ENCODE measurements at regions not wholly inside any gene's neighbourhood (a gene's known extent, or its start where the extent isn't known, plus 50 kb on each side); places are given as distances from the start of the nearest gene placed in this dataset.
"Not testable (repeated sequence)": the region's sequence is repeated elsewhere in the genome, so short reads cannot be mapped to it uniquely, and the experiment has no call there.

DNA sequence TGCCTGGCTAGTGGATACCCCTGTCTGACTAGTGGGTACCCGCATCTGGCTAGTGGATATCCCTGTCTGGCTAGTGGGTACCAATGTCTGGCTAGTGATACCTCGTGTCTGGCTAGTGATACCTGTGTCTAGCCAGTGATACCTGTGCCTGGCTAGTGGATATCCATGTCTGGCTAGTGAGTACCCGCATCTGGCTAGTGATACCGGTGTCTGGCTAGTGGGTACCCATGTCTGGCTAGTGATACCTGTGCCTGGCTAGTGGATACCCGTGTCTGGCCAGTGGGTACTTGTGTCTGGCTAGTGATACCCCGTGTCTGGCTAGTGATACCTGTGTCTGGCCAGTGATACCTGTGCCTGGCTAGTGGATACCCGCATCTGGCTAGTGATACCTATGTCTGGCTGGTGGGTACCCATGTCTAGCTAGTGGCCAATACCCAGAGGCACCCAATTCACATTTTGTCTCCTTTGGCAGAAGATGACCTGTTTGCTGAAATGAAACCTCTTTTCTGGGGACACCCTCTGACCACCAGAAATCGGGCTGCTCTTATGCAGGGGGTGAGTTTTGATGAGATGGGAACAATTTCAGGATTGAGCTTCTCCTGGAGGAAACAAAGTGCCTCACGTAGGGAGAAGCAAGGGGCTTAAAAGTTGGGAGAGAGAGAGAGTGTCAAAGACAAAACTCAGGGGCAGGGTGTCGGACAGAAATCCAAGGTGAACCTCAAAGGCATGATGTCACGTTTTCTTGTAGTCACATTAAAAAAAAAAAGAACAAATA lies 63.4 kb downstream of the SMIM38 start:
- no peak for FAIRE-seq
- no peak for DNase-seq (ENCODE audit: insufficient read length, low spot score)

DNA sequence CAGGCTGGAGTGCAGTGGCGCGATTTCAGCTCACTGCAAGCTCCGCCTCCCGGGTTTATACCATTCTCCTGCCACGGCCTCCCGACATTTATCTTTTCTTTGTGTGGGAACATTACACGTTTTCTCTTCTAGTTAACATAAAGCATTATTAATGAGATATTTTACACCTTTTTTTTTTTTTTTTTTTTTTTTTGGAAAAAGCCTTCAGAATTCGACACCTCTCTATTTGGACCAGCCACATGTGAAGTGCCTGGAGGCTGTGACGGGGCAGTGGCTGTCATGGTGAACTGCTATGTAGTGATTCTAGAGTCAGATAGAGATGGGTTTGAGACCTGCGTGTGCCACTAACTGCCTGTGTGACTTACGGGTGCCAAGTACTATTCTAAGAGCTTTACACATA lies 64.3 kb downstream of the SMIM38 start:
- no peak for DNase-seq (ENCODE audit: insufficient read length, low spot score)
- no peak for FAIRE-seq

DNA sequence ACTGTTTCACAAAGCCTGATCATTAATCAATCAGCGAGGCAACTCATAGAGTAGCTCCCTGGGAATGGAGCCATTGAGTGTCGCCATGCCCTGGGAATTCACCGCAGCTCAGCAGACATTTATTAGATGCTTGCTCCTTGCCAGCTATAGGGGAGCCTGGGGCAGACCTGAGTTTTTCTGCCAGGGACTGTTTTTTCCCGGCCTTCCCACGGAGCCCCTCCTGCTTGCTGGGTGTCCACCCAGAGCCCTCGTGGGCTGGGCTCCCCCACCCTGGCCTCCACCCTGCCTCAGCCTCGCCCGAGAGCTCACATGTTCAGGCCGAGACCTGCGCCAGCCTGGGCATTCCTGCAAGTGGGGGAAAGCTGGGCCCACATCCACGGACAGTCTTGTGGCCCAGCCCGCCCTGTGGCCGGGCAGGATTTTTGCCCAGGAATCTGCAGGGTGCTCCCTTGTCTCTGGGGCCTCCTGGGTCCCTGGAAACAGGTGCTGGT lies 64.9 kb downstream of the SMIM38 start:
- FAIRE-seq = no peak
- no peak for DNase-seq (ENCODE audit: insufficient read length, low spot score)

- DNase-seq (ENCODE audit: insufficient read length, low spot score) = no peak
- FAIRE-seq = no peak
These were observed 65.4 kb downstream of the SMIM38 start for GRCh38 chr11:69221086-69221485.

GRCh38 chr11:69221636-69222035 lies 65.9 kb downstream of the SMIM38 start:
- FAIRE-seq; DNase-seq (ENCODE audit: insufficient read length, low spot score): not testable (repeated sequence)

GRCh38 chr11:69227271-69227670 lies 66.7 kb upstream of the MYEOV start:
- DNase-seq (ENCODE audit: insufficient read length, low spot score) (no peak), FAIRE-seq (no peak)

DNA sequence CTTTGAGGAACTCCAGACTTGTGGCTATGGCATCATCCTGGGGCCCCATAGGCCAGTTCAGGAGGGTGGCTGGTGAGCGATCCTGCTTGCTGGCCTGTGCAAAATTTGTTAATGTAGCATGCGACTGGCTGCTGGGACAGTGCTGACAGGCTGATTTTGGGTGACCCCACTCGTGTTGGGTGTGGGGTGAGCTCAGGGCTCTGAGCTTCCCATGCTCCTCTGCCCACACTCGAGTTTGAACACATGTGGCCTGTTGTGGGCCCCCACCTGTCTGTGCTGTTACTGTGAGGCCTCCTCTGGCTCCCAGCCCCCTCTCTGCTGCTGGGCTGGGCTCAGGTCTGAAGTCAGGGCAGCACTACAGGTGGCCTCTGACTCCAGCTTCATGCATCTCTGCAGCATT lies 64.4 kb upstream of the MYEOV start:
- no peak for DNase-seq (ENCODE audit: insufficient read length, low spot score)
- no peak for FAIRE-seq

DNA sequence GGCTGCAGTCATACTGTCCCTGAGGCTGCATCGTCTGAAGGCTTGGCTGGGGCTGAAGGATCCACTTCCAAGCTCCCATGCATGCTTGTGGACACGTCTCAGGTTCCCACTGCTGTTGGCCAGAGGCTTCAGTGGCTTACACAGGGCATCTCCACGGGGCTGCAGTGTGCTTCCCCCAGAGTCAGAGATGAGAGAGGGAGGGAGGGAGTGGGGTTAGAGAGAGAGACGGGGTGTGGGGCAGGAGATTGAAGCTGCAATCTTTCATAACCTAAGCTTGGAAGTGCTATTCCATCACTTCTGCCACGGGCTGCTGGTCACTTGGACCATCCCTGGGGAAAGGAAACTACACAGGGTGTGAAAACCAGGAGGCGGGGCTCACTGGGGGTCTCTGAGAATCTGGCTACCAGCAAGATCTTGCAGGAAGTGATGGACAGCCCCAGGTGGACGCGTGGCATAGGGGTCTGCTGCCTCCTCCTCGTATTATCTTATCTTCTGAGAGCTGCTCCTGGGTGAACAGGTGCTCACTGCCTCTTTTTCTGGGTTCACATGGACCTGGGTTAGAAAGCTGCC lies 63.0 kb upstream of the MYEOV start:
- DNase-seq (ENCODE audit: insufficient read length, low spot score) = no peak
- FAIRE-seq = no peak

DNA sequence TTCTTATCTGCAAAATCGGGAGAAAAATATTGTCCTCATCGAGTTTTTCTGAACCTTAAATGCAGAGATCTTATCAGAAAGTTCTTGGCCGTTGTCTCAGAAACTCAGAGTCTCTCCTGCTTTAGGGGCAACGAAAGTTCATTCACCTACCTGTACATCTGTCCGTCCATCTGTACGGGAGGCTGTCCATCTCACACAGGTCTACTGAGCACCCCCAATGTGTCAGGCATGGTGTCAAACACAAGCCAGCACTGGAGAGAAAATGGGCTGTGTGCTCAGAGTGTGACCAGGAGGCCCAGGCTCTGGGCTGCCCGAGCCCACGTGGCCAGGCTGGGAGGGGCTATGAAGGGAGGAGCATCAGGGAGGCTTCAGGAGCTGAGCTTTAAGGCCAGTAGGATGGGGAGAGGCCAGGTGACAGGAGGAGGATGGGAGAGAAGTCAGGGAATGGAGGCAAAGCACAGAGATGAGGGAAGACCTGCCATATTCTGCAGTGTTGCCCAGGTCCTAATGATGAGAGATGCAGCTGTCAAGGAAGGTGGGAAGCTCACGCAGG lies 62.4 kb upstream of the MYEOV start:
- DNase-seq (ENCODE audit: insufficient read length, low spot score) (no peak), FAIRE-seq (no peak)

GRCh38 chr11:69232821-69233743 lies 60.9 kb upstream of the MYEOV start:
- DNase-seq (ENCODE audit: insufficient read length, low spot score) (no peak), FAIRE-seq (no peak)

DNA sequence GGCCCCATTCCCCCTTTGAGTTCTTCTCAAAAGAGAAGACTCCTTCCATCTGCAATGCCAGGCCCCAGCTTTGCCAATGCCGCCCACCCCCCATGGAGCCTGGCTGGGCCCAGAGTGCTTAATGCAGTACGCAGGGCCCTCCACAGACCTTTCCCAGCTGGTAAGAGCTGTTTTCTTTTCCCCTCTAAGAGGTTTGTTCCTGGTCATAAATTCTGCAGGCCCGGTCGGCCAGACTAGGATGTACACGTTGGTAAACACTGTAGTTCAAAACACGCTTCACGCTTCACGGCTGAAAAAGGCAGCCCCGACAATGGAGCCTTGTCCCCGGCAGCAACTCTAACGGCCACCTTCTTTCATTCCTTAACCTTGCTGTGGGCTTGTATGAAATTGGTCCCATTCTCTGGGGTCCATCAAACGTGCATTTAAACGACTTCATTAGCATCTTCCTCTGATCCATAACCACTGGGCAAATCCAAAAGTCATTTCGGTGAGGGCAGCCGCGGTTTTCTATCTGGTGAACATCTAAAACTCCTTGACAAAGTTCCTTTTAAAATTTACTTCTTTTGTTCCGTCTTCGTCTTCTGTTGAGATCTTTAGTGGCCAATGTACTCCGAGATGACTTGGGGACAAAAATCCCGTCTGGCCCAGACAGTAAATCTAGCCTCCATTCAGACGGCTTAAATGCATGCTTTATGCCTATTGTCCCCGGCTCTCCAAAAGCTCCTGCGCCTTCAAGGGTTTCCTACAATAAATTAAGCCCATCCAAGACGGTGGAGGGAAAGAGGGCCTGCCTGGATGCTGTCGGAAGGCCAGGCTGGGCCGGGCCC lies 60.0 kb upstream of the MYEOV start:
- FAIRE-seq (no peak), DNase-seq (ENCODE audit: insufficient read length, low spot score) (no peak)

DNA sequence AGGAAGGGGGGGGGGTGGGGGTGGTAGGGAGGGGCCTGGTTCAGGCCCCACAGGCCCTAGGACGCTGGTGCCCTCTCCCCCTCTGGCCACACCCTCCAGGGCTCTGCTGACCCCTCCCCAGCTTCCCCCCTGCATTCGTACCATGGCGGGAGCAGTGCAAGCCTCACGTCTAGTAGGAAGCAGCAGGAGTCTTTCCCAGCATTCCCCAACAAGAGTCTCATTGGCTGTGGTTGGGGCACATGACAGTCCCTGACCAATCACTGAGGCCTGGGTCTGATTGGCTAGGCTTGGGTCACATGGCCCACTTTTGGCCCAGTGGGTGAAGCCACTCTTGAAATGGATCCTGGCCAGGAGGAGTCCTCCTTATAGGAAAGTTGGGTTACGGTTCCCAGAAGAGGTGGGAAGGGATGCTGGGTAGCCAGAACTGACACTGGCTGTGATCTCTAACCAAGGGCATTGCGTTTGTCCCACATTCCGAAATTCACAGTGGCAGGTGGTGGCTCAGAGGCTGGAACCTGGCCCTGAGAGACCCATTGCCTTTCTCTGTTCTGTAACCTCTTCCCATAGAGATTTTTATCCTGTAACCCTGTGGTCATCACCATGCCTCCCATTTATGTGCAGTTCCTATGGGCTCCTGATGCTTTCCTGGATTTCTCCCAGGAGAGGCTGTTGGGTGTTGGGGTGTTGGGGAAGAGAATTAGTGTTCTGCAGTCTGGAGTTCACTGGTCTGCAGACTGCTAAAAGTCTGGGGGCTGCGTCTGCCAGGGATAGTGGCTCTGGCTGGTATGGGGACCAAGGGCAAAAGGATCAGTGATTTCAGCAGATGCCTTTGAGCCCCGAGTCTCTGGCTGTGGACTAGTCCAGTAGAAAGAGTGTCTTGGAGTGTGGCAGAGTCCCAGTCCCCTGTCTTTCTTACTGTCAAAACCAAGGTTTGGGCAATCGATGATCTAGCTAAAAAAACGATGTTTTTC lies 58.9 kb upstream of the MYEOV start:
- DNase-seq (ENCODE audit: insufficient read length, low spot score) = no peak
- no peak for FAIRE-seq

- DNase-seq (ENCODE audit: insufficient read length, low spot score) (no peak), FAIRE-seq (no peak)
These were observed 55.2 kb upstream of the MYEOV start for GRCh38 chr11:69238573-69239351.

DNA sequence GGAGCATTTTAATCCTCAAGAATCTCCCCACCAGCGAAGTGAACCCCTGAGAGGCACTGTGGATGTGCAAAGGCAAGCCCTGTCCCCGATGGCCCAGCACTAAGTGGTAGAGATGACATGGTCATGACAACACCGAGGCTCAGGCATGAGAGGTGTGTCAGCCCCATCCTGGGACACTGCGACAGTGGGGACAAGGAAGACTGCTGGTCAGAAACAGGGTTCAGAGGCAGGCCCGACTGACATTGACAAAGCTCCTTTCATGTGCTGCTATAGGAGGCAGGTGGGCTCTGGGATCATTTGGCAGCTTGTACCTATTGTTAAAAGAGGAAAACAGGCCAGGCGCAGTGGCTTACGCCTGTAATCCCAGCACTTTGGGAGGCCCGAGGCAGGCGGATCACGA lies 54.3 kb upstream of the MYEOV start:
- DNase-seq (ENCODE audit: insufficient read length, low spot score) (no peak), FAIRE-seq (no peak)

DNA sequence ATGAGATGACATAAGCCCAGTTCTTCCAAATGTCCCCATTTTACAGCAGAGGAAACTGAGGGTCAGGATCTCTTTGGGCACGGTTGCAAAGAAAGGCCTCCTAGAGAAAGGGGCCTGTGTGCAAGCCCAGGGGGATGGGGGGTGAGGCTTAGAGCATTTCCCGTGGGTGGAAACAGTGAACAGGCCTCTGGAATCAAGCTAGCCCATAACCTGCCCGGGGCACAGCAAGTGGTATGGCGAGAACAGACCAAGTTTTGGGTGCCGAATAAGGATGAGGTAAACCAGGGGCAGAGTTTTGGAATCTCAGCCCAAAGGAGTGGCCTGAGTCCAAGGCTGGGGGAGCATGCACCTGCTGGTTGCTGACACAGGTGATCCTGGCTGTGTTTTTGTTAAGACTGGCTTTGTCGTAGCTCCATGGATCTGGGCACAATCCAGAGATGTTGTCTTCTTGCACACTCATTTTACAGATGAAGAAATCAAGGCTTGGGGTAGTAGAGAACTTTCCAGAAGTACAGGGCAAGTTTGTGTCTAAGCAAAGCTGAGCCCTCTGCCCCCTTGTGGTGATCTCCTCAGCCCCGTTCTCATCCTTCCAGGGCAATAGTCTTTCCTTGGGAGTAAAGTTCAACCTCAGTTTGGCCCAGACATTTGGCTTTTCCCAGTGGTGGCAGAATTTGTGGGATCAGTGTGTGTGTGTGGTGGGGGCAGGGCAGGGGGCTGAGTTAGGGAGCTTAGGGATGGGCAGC lies 53.5 kb upstream of the MYEOV start:
- no peak for FAIRE-seq

GRCh38 chr11:69241075-69241740 lies 52.7 kb upstream of the MYEOV start:
- DNase-seq (ENCODE audit: insufficient read length, low spot score) = no peak
- no peak for FAIRE-seq

More for the DNA sequence above, 53.5 kb upstream of the MYEOV start:
- DNase-seq (ENCODE audit: insufficient read length, low spot score) = no peak

DNA sequence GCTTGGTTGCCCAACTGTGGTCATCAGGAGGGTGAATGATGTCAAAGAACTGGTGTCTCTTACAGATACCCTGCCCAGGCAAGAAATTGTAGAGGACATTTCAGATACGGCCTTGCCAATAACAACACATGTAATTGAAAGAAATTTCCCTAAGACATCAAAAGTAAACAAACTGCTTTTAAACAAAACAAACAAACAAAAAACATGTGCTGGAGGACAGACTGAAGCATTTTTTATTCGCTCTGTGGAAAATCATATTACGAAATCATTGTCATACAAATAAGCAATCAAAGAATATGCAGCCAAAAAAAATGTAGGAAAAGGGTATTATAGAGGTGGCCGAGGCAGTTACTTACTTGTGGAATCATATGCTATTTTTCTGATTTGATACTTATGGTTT lies 52.1 kb upstream of the MYEOV start:
- no peak for FAIRE-seq
- no peak for DNase-seq (ENCODE audit: insufficient read length, low spot score)

All from GM19239 (cell line).